GM12878 (cell line): ENCODE measurements at regions not wholly inside any gene's neighbourhood (a gene's known extent, or its start where the extent isn't known, plus 50 kb on each side); places are given as distances from the start of the nearest gene placed in this dataset.

Source experiments
- ATAC-seq: fragments of 200-7000 bp; cut with Tn5 transposase; 3 replicates; pipeline ENCODE4 v1.9.1; 2020; ENCODE audit warnings: mild to moderate bottlenecking, moderate library complexity
- BruUV-seq: library from RNA; stranded (reverse); fragments of 400-500 nt; replicated peaks from 2 replicates; lab custom pipeline; 2021; lab: Mats Ljungman, UMichigan
- CTCF ChIA-PET: fragments of 300-600 bp; sonication (Branson Sonifier 250); formaldehyde crosslinking; extraction: SDS; loops from one replicate; lab custom pipeline; 2021; ENCODE audit warnings: inconsistent platforms; lab: Yijun Ruan, JAX
- POLR2A ChIA-PET: fragments of 350-600 bp; formaldehyde crosslinking; extraction: SDS; loops from one replicate; lab custom pipeline; 2021; ENCODE audit warnings: inconsistent platforms; lab: Charles Lee
- RAD21 ChIA-PET: fragments of 300-600 bp; sonication (Branson Sonifier 250); formaldehyde crosslinking; loops from one replicate; lab custom pipeline; 2023; ENCODE audit warnings: antibody characterized with exemption; ENCODE audit not compliant: unreplicated experiment; lab: Charles Lee
- SMC1A ChIA-PET: fragments of 300-600 bp; sonication (Branson Sonifier 250); formaldehyde crosslinking; loops from one replicate; lab custom pipeline; 2023; ENCODE audit not compliant: unreplicated experiment, uncharacterized antibody; lab: Charles Lee
- DNase-seq: peaks from one replicate; pipeline ENCODE4 v3.0.0-alpha.2; 2011; ENCODE audit warnings: low read depth, low spot score
- FAIRE-seq: peaks from 3 replicates; lab custom pipeline; 2011; peaks lifted over from hg19 to GRCh38; lab: Jason Lieb, UNC
- H2AFZ ChIP-seq: 2 replicates; pipeline ENCODE4 v1.6.0; 2011; ENCODE audit warnings: low read depth, low read length, control low read depth; ENCODE audit not compliant: control insufficient read depth
- H3K27ac ChIP-seq: 2 replicates; pipeline ENCODE4 v1.5.1; 2011; ENCODE audit warnings: control low read depth; ENCODE audit not compliant: control insufficient read depth, insufficient read depth
- H3K27me3 ChIP-seq, 2 experiments: replicated peaks in 1 of 2; 2 replicates each; pipeline versions ENCODE4 v1.6.0 to v1.6.1; 2011; ENCODE audit warnings: low read length in 1 of 2; ENCODE audit not compliant: control insufficient read depth in 2 of 2, insufficient read depth in 2 of 2
- H3K36me3 ChIP-seq, 2 experiments: 2 replicates each; pipeline ENCODE4 v1.5.1; 2011; ENCODE audit warnings: low read length in 1 of 2; ENCODE audit not compliant: control insufficient read depth in 2 of 2, insufficient read depth in 2 of 2
- H3K4me1 ChIP-seq: 2 replicates; pipeline ENCODE4 v1.6.1; 2011; ENCODE audit warnings: mild to moderate bottlenecking, low read length, moderate library complexity, mixed read lengths; ENCODE audit not compliant: control insufficient read depth, insufficient read depth
- H3K4me2 ChIP-seq: 2 replicates; pipeline ENCODE4 v1.6.0; 2011; ENCODE audit warnings: control low read depth; ENCODE audit not compliant: control insufficient read depth, insufficient read depth
- H3K4me3 ChIP-seq: fragments of 200-600 bp; sonication (generic); 2 replicates; pipeline ENCODE4 v1.5.1; 2016
- H3K79me2 ChIP-seq: 2 replicates; pipeline ENCODE4 v1.6.0; 2011; ENCODE audit warnings: low read length; ENCODE audit not compliant: control insufficient read depth, insufficient read depth
- H3K9ac ChIP-seq: 2 replicates; pipeline ENCODE4 v1.8.0; 2011; ENCODE audit warnings: low read length, control low read depth, mixed read lengths; ENCODE audit not compliant: control insufficient read depth, insufficient read depth
- H3K9me3 ChIP-seq: replicated peaks from 3 replicates; pipeline ENCODE4 v1.5.1; 2011; ENCODE audit warnings: mild to moderate bottlenecking, low read length; ENCODE audit not compliant: control insufficient read depth, insufficient read depth
- H4K20me1 ChIP-seq: 2 replicates; pipeline ENCODE4 v1.6.0; 2011; ENCODE audit not compliant: control insufficient read depth, insufficient read depth
- ASH2L ChIP-seq: fragments of 300-600, 200-600 bp; sonication (generic); IDR thresholded peaks from 2 replicates; pipeline ENCODE4 v1.6.1; 2017; ENCODE audit warnings: low read depth, mild to moderate bottlenecking, borderline replicate concordance
- BACH1 ChIP-seq: fragments of 450-650 bp; IDR thresholded peaks from 2 replicates; pipeline ENCODE4 v1.6.1; 2017; ENCODE audit warnings: mild to moderate bottlenecking, borderline replicate concordance
- CHD1 ChIP-seq: IDR thresholded peaks from 2 replicates; pipeline ENCODE4 v1.6.1; 2012; ENCODE audit warnings: low read depth, low read length, improper control_type of control experiment
- EZH2 ChIP-seq: IDR thresholded peaks from 2 replicates; pipeline ENCODE4 v1.6.1; 2012; ENCODE audit warnings: low read depth, mild to moderate bottlenecking, control low read depth, inconsistent platforms, low read length, borderline replicate concordance; ENCODE audit not compliant: control insufficient read depth
- FOXK2 ChIP-seq: fragments of 450-650 bp; IDR thresholded peaks from 2 replicates; pipeline ENCODE4 v1.6.1; 2017; ENCODE audit warnings: mild to moderate bottlenecking, moderate library complexity
- PML ChIP-seq: IDR thresholded peaks from 2 replicates; pipeline ENCODE4 v1.6.1; 2012; ENCODE audit warnings: low read length, inconsistent platforms
- RB1 ChIP-seq: fragments of 450-650 bp; formaldehyde crosslinking; IDR thresholded peaks from 2 replicates; pipeline ENCODE4 v1.6.1; 2017; ENCODE audit warnings: mild to moderate bottlenecking, borderline replicate concordance
- SMAD5 ChIP-seq: IDR thresholded peaks from 2 replicates; pipeline ENCODE4 v1.6.1; 2016; ENCODE audit warnings: antibody characterized with exemption, low read depth
- SP1 ChIP-seq: IDR thresholded peaks from one replicate; pipeline ENCODE4 v1.6.1; 2011; ENCODE audit warnings: low read depth, low read length
- SRF ChIP-seq, 2 experiments: IDR thresholded peaks; 2 replicates each; pipeline ENCODE4 v1.6.1; 2011; ENCODE audit warnings: low read depth in 2 of 2, low read length in 2 of 2, mild to moderate bottlenecking in 1 of 2, moderate library complexity in 1 of 2
- ZNF622 ChIP-seq: fragments of 450-650 bp; IDR thresholded peaks from 2 replicates; pipeline ENCODE4 v1.6.1; 2017; ENCODE audit warnings: mild to moderate bottlenecking, inconsistent platforms
- in situ Hi-C: fragments of 300-500 bp; cut with MboI; formaldehyde crosslinking; loops from 9 replicates; pipeline ENCODE4 v1.14.3; 2018; ENCODE audit warnings: mixed read lengths
- intact Hi-C: fragments of 100-400 bp; cut with micrococcal nuclease; formaldehyde crosslinking; loops from one replicate; pipeline ENCODE4 v1.14.2; 2022; ENCODE audit not compliant: unreplicated experiment
- TF ChIP-seq, protein P1 (sequence below): fragments of 450-650 bp; IDR thresholded peaks from 2 replicates; pipeline ENCODE4 v1.6.1; 2017; ENCODE audit warnings: antibody characterized with exemption, mild to moderate bottlenecking, moderate library complexity
- TF ChIP-seq, protein P2 (sequence below), 3 experiments: IDR thresholded peaks in 2 of 3; conservative IDR thresholded peaks in 1 of 3; 2 replicates each; pipeline ENCODE4 v1.5.1; 2011; ENCODE audit warnings: low read depth in 3 of 3, low read length in 3 of 3, mild to moderate bottlenecking in 3 of 3, control low read depth in 2 of 3, moderate library complexity in 2 of 3, inconsistent platforms in 1 of 3, mixed read lengths in 1 of 3; ENCODE audit not compliant: control insufficient read depth in 2 of 3, insufficient read depth in 1 of 3; ENCODE audit errors: extremely low read depth in 1 of 3
- TF ChIP-seq, protein P3 (sequence below): IDR thresholded peaks from 2 replicates; pipeline ENCODE4 v1.6.1; 2011; ENCODE audit warnings: borderline replicate concordance, low read depth, mild to moderate bottlenecking, moderate library complexity, mixed read lengths, low read length; ENCODE audit not compliant: insufficient read depth; ENCODE audit errors: extremely low read length
- TF ChIP-seq, protein P4 (sequence below): fragments of 450-650 bp; formaldehyde crosslinking; IDR thresholded peaks from 2 replicates; pipeline ENCODE4 v1.4.0; 2020; ENCODE audit warnings: mild to moderate bottlenecking, moderate library complexity

DNA sequence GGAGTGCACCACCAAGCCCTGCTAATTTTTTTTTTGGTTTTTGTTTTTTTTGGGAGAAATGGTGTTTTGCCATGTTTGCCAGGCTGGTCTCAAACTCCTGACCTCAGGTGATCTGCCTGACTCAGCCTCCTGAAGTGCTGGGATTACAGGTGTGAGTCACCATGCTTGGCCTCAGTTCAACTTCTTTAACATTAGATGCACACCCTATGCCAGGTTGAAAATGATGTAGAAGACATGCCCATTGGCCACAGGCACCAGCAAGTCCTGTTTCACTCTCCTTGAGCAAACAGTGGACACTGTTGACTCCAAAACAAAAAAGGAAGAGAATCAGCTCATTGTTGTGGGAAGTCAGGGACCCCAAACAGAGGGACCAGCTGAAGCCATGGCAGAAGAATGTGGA is 1205.3 kb downstream of the REEP3 start (continued):
- TF ChIP-seq, protein P1, sequence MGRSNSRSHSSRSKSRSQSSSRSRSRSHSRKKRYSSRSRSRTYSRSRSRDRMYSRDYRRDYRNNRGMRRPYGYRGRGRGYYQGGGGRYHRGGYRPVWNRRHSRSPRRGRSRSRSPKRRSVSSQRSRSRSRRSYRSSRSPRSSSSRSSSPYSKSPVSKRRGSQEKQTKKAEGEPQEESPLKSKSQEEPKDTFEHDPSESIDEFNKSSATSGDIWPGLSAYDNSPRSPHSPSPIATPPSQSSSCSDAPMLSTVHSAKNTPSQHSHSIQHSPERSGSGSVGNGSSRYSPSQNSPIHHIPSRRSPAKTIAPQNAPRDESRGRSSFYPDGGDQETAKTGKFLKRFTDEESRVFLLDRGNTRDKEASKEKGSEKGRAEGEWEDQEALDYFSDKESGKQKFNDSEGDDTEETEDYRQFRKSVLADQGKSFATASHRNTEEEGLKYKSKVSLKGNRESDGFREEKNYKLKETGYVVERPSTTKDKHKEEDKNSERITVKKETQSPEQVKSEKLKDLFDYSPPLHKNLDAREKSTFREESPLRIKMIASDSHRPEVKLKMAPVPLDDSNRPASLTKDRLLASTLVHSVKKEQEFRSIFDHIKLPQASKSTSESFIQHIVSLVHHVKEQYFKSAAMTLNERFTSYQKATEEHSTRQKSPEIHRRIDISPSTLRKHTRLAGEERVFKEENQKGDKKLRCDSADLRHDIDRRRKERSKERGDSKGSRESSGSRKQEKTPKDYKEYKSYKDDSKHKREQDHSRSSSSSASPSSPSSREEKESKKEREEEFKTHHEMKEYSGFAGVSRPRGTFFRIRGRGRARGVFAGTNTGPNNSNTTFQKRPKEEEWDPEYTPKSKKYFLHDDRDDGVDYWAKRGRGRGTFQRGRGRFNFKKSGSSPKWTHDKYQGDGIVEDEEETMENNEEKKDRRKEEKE, result no peak
- TF ChIP-seq SMAD5, result no peak
- TF ChIP-seq SRF (IDR thresholded peaks at IDR 0.05; ENCODE audit: low read depth in 2 of 2, low read length in 2 of 2), result no peak
- no peak for TF ChIP-seq CHD1
- no peak for TF ChIP-seq ZNF622
- TF ChIP-seq BACH1, result no peak
- no peak for TF ChIP-seq PML

DNA sequence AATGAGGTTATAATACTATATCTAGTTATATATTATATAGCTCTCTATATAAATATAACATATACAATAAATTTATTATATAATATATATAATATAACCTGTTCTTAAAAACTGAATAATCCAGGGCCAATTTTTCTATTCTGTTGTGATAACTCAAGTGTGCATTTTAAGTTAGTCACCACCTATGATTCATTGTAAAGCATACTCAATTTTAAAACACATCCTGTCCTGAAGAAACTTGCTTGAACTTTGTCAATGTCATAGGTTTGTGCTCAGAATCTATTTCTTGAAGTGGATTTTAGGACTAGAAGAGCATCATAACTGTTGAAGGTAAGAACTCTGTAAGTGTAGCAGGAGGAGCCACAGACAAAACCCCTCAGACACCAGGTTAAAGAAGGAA is 1209.8 kb downstream of the REEP3 start:
- BruUV-seq, result no TSS peak
- Histone ChIP-seq H3K9ac (no peak overlapping the region), H2AFZ (no peak overlapping the region), H3K4me2 (no peak overlapping the region), H3K79me2 (no peaks in the 10 kb centered on the region), H3K36me3 (no peaks in the 10 kb centered on the region), H3K9me3 (no peaks in the 10 kb centered on the region), H3K27ac (no peak overlapping the region), H3K4me3 (no peak overlapping the region), H4K20me1 (no peaks in the 10 kb centered on the region), H3K4me1 (no peaks in the 10 kb centered on the region), H3K27me3 (no peaks in the 10 kb centered on the region)
- RAD21 ChIA-PET, result no interaction called here
- FAIRE-seq (no peak), ATAC-seq (no peak), DNase-seq (no peak)
- CTCF ChIA-PET, result interaction anchor here (0.6 to 2.4 kb wide), 4 partner anchors 9 to 1786 kb away, joined by 3 to 15 read pairs (median 3); no protein-coding TSS in a partner anchor
- intact Hi-C loops (loop anchor here (5.0 kb wide), 1 partner anchor 689 kb away; no protein-coding TSS in a partner anchor), in situ Hi-C loops (no loop called here)
- SMC1A ChIA-PET, result no interaction called here
- POLR2A ChIA-PET, result no interaction called here
- TF ChIP-seq, protein P2, sequence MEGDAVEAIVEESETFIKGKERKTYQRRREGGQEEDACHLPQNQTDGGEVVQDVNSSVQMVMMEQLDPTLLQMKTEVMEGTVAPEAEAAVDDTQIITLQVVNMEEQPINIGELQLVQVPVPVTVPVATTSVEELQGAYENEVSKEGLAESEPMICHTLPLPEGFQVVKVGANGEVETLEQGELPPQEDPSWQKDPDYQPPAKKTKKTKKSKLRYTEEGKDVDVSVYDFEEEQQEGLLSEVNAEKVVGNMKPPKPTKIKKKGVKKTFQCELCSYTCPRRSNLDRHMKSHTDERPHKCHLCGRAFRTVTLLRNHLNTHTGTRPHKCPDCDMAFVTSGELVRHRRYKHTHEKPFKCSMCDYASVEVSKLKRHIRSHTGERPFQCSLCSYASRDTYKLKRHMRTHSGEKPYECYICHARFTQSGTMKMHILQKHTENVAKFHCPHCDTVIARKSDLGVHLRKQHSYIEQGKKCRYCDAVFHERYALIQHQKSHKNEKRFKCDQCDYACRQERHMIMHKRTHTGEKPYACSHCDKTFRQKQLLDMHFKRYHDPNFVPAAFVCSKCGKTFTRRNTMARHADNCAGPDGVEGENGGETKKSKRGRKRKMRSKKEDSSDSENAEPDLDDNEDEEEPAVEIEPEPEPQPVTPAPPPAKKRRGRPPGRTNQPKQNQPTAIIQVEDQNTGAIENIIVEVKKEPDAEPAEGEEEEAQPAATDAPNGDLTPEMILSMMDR (IDR thresholded peaks at IDR 0.05 in 2 of 3, conservative IDR thresholded peaks at IDR 0.05 in 1 of 3; ENCODE audit: control insufficient read depth in 2 of 3, extremely low read depth in 1 of 3, insufficient read depth in 1 of 3, low read depth in 3 of 3, low read length in 3 of 3), result no peak
- TF ChIP-seq SP1, result no peak
- TF ChIP-seq FOXK2, result no peak
- TF ChIP-seq, protein P3, sequence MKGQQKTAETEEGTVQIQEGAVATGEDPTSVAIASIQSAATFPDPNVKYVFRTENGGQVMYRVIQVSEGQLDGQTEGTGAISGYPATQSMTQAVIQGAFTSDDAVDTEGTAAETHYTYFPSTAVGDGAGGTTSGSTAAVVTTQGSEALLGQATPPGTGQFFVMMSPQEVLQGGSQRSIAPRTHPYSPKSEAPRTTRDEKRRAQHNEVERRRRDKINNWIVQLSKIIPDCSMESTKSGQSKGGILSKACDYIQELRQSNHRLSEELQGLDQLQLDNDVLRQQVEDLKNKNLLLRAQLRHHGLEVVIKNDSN, result no peak
- TF ChIP-seq RB1, result no peak
- no peak for TF ChIP-seq EZH2
- TF ChIP-seq, protein P4, sequence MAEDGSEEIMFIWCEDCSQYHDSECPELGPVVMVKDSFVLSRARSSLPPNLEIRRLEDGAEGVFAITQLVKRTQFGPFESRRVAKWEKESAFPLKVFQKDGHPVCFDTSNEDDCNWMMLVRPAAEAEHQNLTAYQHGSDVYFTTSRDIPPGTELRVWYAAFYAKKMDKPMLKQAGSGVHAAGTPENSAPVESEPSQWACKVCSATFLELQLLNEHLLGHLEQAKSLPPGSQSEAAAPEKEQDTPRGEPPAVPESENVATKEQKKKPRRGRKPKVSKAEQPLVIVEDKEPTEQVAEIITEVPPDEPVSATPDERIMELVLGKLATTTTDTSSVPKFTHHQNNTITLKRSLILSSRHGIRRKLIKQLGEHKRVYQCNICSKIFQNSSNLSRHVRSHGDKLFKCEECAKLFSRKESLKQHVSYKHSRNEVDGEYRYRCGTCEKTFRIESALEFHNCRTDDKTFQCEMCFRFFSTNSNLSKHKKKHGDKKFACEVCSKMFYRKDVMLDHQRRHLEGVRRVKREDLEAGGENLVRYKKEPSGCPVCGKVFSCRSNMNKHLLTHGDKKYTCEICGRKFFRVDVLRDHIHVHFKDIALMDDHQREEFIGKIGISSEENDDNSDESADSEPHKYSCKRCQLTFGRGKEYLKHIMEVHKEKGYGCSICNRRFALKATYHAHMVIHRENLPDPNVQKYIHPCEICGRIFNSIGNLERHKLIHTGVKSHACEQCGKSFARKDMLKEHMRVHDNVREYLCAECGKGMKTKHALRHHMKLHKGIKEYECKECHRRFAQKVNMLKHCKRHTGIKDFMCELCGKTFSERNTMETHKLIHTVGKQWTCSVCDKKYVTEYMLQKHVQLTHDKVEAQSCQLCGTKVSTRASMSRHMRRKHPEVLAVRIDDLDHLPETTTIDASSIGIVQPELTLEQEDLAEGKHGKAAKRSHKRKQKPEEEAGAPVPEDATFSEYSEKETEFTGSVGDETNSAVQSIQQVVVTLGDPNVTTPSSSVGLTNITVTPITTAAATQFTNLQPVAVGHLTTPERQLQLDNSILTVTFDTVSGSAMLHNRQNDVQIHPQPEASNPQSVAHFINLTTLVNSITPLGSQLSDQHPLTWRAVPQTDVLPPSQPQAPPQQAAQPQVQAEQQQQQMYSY, result no peak
- TF ChIP-seq ASH2L, result no peak
